Common myeloid progenitor, CD34-positive (primary cell): ENCODE measurements at regions not wholly inside any gene's neighbourhood (a gene's known extent, or its start where the extent isn't known, plus 50 kb on each side); places are given as distances from the start of the nearest gene placed in this dataset.

Experiments
- CTCF ChIA-PET: fragments of 350-600 bp; sonication (Branson Sonifier 250); formaldehyde crosslinking; loops from one replicate; lab custom pipeline; 2021; ENCODE audit warnings: antibody characterized with exemption; lab: Charles Lee
- POLR2A ChIA-PET: fragments of 350-600 bp; sonication (Branson Sonifier 250); formaldehyde crosslinking; loops from one replicate; lab custom pipeline; 2021; ENCODE audit warnings: antibody characterized with exemption; lab: Charles Lee
- DNase-seq, 3 donors: peaks; one replicate each; pipeline versions ENCODE4 v3.0.0 to v3.0.0-alpha.2; 2013
- H3K27ac ChIP-seq, 2 experiments: 1 replicate in 1 of 2; 2 replicates in 1 of 2; pipeline ENCODE4 v1.7.0; 2013; ENCODE audit warnings: inconsistent platforms in 2 of 2, low read length in 2 of 2, mild to moderate bottlenecking in 2 of 2, low read depth in 1 of 2, moderate library complexity in 1 of 2; ENCODE audit not compliant: severe bottlenecking in 2 of 2, insufficient read depth in 1 of 2, poor library complexity in 1 of 2
- H3K27me3 ChIP-seq, 5 experiments: replicated peaks in 2 of 5; 1 replicate in 3 of 5; 2 replicates in 2 of 5; pipeline versions ENCODE4 v1.6.1 to v1.7.0; 2013; ENCODE audit warnings: low read length in 4 of 5, mild to moderate bottlenecking in 2 of 5, moderate library complexity in 2 of 5, inconsistent platforms in 1 of 5; ENCODE audit not compliant: insufficient read depth in 5 of 5, control insufficient read depth in 4 of 5
- H3K36me3 ChIP-seq, 4 experiments: 1 replicate in 2 of 4; 2 replicates in 2 of 4; pipeline versions ENCODE4 v1.6.1 to v1.7.0; 2013; ENCODE audit warnings: low read length in 3 of 4, control low read depth in 1 of 4, mild to moderate bottlenecking in 1 of 4; ENCODE audit not compliant: control insufficient read depth in 4 of 4, insufficient read depth in 4 of 4
- H3K4me1 ChIP-seq, 4 experiments: 1 replicate in 3 of 4; 2 replicates in 1 of 4; pipeline versions ENCODE4 v1.6.1 to v1.7.1; 2013; ENCODE audit warnings: low read length in 3 of 4, mild to moderate bottlenecking in 3 of 4, control low read depth in 1 of 4, inconsistent platforms in 1 of 4, moderate library complexity in 1 of 4; ENCODE audit not compliant: control insufficient read depth in 4 of 4, insufficient read depth in 4 of 4; ENCODE audit errors: control extremely low read depth in 1 of 4
- H3K4me3 ChIP-seq, 7 experiments: 1 replicate in 4 of 7; 2 replicates in 3 of 7; pipeline versions ENCODE4 v1.5.1 to v1.7.0; 2013; ENCODE audit warnings: mild to moderate bottlenecking in 7 of 7, low read length in 6 of 7, moderate library complexity in 6 of 7, inconsistent platforms in 2 of 7, low read depth in 2 of 7, control low read depth in 1 of 7; ENCODE audit not compliant: insufficient read depth in 4 of 7, control insufficient read depth in 1 of 7; ENCODE audit errors: extremely low read depth in 1 of 7
- H3K9me3 ChIP-seq, 5 experiments: 1 replicate in 4 of 5; 2 replicates in 1 of 5; pipeline versions ENCODE4 v1.6.1 to v1.7.1; 2013; ENCODE audit warnings: low read length in 4 of 5, mild to moderate bottlenecking in 2 of 5, inconsistent platforms in 1 of 5, low read depth in 1 of 5, moderate library complexity in 1 of 5; ENCODE audit not compliant: control insufficient read depth in 4 of 5, insufficient read depth in 2 of 5; ENCODE audit errors: control extremely low read depth in 1 of 5
- WGBS: methylation state at CpG from one replicate; pipeline ENCODE4 v1.1.5; 2013; ENCODE audit not compliant: insufficient coverage; 5-methylcytosine and 5-hydroxymethylcytosine counted together

- DNase-seq = peak in 2 of 3 donors; percentile 25 to 27
- no peaks in the 10 kb centered on the region for H3K27me3 ChIP-seq
- no peak overlapping the region for H3K4me3 ChIP-seq
- no peak overlapping the region for H3K27ac ChIP-seq
- ChIA-PET CTCF (no interaction called here), POLR2A (no interaction called here)
- H3K36me3 ChIP-seq = no peaks in the 10 kb centered on the region
- H3K4me1 ChIP-seq = no peaks in the 10 kb centered on the region
- H3K9me3 ChIP-seq = no peaks in the 10 kb centered on the region
Observed at GRCh38 chr2:83069724-83070123, 1389.4 kb downstream of the SUCLG1 start.

- Histone ChIP-seq H3K27ac (no peak overlapping the region), H3K4me3 (no peak overlapping the region), H3K9me3 (no peaks in the 10 kb centered on the region), H3K27me3 (no peaks in the 10 kb centered on the region), H3K4me1 (no peaks in the 10 kb centered on the region), H3K36me3 (no peaks in the 10 kb centered on the region)
- no peak for DNase-seq
- ChIA-PET CTCF (no interaction called here), POLR2A (no interaction called here)
- no CpG with 5 or more reads among the region's 1 CpG for WGBS
Observed at GRCh38 chr2:83068714-83069113, 1390.4 kb downstream of the SUCLG1 start.

GRCh38 chr2:83067947-83068346 lies 1391.1 kb downstream of the SUCLG1 start:
- WGBS = 100% methylated on average over 1 of the region's 1 CpG
- CTCF ChIA-PET = no interaction called here

GRCh38 chr2:83063933-83064332 lies 1395.1 kb downstream of the SUCLG1 start:
- H3K36me3 ChIP-seq = no peaks in the 10 kb centered on the region
- POLR2A ChIA-PET = no interaction called here
- H3K9me3 ChIP-seq = no peaks in the 10 kb centered on the region
- H3K27me3 ChIP-seq = no peaks in the 10 kb centered on the region
- no peak overlapping the region for H3K4me3 ChIP-seq
- CTCF ChIA-PET = no interaction called here
- H3K4me1 ChIP-seq = no peaks in the 10 kb centered on the region
- no peak for DNase-seq
- no CpG with 5 or more reads among the region's 1 CpG for WGBS
- no peak overlapping the region for H3K27ac ChIP-seq

More at GRCh38 chr2:83067947-83068346, 1391.1 kb downstream of the SUCLG1 start:
- Histone ChIP-seq H3K27ac (no peak overlapping the region), H3K27me3 (no peaks in the 10 kb centered on the region), H3K9me3 (no peaks in the 10 kb centered on the region), H3K4me1 (no peaks in the 10 kb centered on the region), H3K36me3 (no peaks in the 10 kb centered on the region), H3K4me3 (no peak overlapping the region)
- no peak for DNase-seq
- POLR2A ChIA-PET = no interaction called here

GRCh38 chr2:83063511-83063910 lies 1395.6 kb downstream of the SUCLG1 start:
- no peaks in the 10 kb centered on the region for H3K27me3 ChIP-seq
- ChIA-PET CTCF (no interaction called here), POLR2A (no interaction called here)
- 100% methylated on average over 1 of the region's 5 CpGs for WGBS
- no peaks in the 10 kb centered on the region for H3K9me3 ChIP-seq
- H3K4me3 ChIP-seq = no peak overlapping the region
- no peaks in the 10 kb centered on the region for H3K4me1 ChIP-seq
- no peak for DNase-seq
- no peaks in the 10 kb centered on the region for H3K36me3 ChIP-seq
- no peak overlapping the region for H3K27ac ChIP-seq

- DNase-seq = no peak
- Histone ChIP-seq H3K27me3 (no peaks in the 10 kb centered on the region), H3K4me3 (no peak overlapping the region), H3K9me3 (no peaks in the 10 kb centered on the region), H3K4me1 (no peaks in the 10 kb centered on the region), H3K27ac (no peak overlapping the region), H3K36me3 (no peaks in the 10 kb centered on the region)
- ChIA-PET CTCF (no interaction called here), POLR2A (no interaction called here)
- WGBS = no CpG with 5 or more reads among the region's 2 CpGs
Observed at GRCh38 chr2:83058683-83059082, 1400.4 kb downstream of the SUCLG1 start.

- no CpG with 5 or more reads among the region's 1 CpG for WGBS
- H3K9me3 ChIP-seq = peaks cover 0 to 3% (median 0%) of the 10 kb centered on the region in 5 experiments
- ChIA-PET CTCF (no interaction called here), POLR2A (no interaction called here)
- no peaks in the 10 kb centered on the region for H3K4me1 ChIP-seq
- H3K27me3 ChIP-seq = no peaks in the 10 kb centered on the region
- H3K36me3 ChIP-seq = no peaks in the 10 kb centered on the region
- DNase-seq = no peak
- no peak overlapping the region for H3K27ac ChIP-seq
- H3K4me3 ChIP-seq = no peak overlapping the region
Observed at GRCh38 chr2:83055376-83056010, 1403.6 kb downstream of the SUCLG1 start.
